ENCODE measurements at regions not wholly inside any gene's neighbourhood (a gene's known extent, or its start where the extent isn't known, plus 50 kb on each side); places are given as distances from the start of the nearest gene placed in this dataset.

- CTCF ChIA-PET = no interaction called here
- H3K4me1 Mint-ChIP-seq = peaks cover 5% of the 10 kb centered on the region
- H3K4me3 Mint-ChIP-seq = no peak overlapping the region
- no peak for TF ChIP-seq E2F4 (CRISPR knock-in tag; IDR thresholded peaks at IDR 0.05; ENCODE audit: borderline replicate concordance, low read depth)
- no peak for TF ChIP-seq ARID4B (CRISPR knock-in tag; IDR thresholded peaks at IDR 0.05; ENCODE audit: borderline replicate concordance)
- TF ChIP-seq PREB (CRISPR knock-in tag; IDR thresholded peaks at IDR 0.05; ENCODE audit: borderline replicate concordance) = no peak
- TF ChIP-seq GABPB1 (CRISPR knock-in tag; IDR thresholded peaks at IDR 0.05) = no peak
- no peak for TF ChIP-seq CBFB (CRISPR knock-in tag; IDR thresholded peaks at IDR 0.05; ENCODE audit: low read depth)
- TF ChIP-seq ZBTB21 (CRISPR knock-in tag; IDR thresholded peaks at IDR 0.05; ENCODE audit: borderline replicate concordance) = no peak
- no peak for TF ChIP-seq GTF2I (CRISPR knock-in tag; conservative IDR thresholded peaks at IDR 0.05)
- no peak for TF ChIP-seq ZSCAN18 (CRISPR knock-in tag; IDR thresholded peaks at IDR 0.05)
- TF ChIP-seq RELA (CRISPR knock-in tag; IDR thresholded peaks at IDR 0.05; ENCODE audit: borderline replicate concordance) = no peak
- no peak for TF ChIP-seq USF1 (CRISPR knock-in tag; IDR thresholded peaks at IDR 0.05)
- TF ChIP-seq AR (CRISPR knock-in tag; IDR thresholded peaks at IDR 0.05) = no peak
- TF ChIP-seq IRF1 (CRISPR knock-in tag; IDR thresholded peaks at IDR 0.05) = no peak
- no peak for TF ChIP-seq USF2 (CRISPR knock-in tag; IDR thresholded peaks at IDR 0.05)
- no peak for TF ChIP-seq ZNF219 (CRISPR knock-in tag; IDR thresholded peaks at IDR 0.05; ENCODE audit: borderline replicate concordance)
- no peaks in the 10 kb centered on the region; the same call in 1 of the 2 replicates for H3K27me3 Mint-ChIP-seq (ENCODE audit: low read depth)
- POLR2A ChIA-PET = no interaction called here
- ATAC-seq (no peak), DNase-seq (ENCODE audit: low spot score) (no peak)
- peaks cover 36% of the 10 kb centered on the region for H3K9me3 Mint-ChIP-seq
- H3K36me3 Mint-ChIP-seq = peaks cover 28% of the 10 kb centered on the region
- peak overlapping the region; percentile 51 for H3K27ac Mint-ChIP-seq
These were observed 160.2 kb upstream of the STXBP5 start for GRCh38 chr6:147043994-147044477.

Measured in WTC11 (cell line).